ENCODE measurements at regions not wholly inside any gene's neighbourhood (a gene's known extent, or its start where the extent isn't known, plus 50 kb on each side); places are given as distances from the start of the nearest gene placed in this dataset.
"Not testable (repeated sequence)": the region's sequence is repeated elsewhere in the genome, so short reads cannot be mapped to it uniquely, and the experiment has no call there.

DNA sequence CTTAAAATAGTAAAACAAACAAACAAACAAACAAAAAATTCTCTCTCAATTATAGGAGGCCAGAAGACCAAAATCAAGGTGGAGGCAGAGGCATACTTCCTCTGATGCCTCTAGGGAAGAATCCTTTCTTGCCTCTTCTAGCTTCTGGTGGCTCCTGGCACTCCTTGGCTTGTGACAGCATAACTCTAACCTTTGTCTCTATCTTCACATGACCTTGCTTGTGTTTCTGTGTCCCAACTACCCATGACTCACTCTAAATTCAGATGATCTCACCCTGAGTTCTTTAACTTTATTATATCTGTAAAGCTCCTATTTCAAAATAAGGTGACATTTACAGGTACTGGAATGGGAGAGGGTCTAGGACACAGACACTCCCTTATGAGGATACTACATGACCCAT, 88.3 kb upstream of the ANTXRL start:
- no peak for DNase-seq (ENCODE audit: low read depth in 2 of 3, low spot score in 2 of 3)

DNA sequence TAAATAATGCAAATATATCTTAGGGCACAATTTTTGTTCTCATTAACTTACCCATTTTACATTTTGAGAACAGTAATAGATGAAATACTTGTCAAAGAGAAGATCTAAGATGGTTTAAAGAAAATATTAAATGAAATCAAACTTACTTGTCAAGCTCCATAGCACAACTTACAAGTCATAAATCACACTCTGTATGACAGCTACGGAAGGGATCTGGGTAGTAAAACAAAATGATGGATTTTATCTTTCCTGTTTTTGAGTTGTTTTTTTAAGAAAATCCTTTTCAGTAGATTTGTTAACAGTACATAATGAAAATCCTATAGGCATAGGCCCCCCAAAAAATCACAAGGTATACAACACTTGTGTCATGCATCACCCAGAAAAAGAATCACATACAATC, 84.4 kb upstream of the ANTXRL start:
- DNase-seq (ENCODE audit: low read depth in 2 of 3, low spot score in 2 of 3): not testable (repeated sequence)

DNA sequence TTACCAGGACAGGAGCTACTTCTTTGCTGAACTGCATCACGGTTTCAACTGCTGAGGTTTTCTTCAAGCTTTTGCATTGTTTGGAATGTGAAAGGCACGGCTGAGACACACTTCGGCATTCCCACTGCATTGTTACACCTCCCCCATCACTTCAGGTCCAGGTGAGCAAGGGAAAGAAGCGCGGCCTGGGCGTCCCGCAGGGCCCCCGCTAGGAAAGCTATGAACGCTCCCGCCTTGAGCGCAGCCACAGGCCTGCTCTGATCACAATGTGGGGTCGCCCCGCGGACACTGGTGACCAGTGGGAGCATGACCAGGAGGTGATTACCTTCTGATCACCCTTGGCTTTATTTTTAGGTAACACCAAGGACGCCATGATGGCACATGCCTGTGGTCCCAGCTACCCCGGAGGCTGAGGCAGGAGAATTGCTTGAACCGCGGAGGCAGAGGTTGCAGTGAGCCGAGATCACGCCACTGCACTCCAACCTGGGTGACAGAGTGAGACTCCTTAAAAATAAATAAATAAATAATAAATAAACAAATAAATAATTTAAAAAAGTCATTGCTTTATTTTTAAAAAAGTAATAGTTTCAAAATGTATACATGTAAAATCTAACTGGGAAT, 82.2 kb upstream of the ANTXRL start:
- not testable (repeated sequence) for DNase-seq (ENCODE audit: low read depth in 2 of 3, low spot score in 2 of 3)

DNA sequence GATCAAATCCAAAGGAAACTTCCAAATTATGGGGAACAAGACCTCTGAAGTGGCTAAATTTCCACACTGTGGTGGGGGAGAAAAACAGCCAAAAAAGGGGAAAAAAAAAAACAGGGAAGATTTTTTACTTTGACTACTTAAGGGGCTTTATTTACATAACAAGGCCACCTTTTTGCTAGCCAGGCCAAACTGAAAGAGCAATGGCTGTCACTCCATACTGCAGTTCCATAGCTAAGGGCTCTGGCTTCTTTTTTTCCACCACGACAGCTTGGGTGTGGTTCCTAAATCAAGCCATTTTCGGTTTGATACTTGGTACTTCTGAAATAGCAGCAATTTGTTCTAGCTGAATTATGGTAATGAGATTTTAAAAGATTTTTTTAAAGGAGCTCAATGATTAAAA, 76.4 kb upstream of the ANTXRL start:
- not testable (repeated sequence) for DNase-seq (ENCODE audit: low read depth in 2 of 3, low spot score in 2 of 3)

DNA sequence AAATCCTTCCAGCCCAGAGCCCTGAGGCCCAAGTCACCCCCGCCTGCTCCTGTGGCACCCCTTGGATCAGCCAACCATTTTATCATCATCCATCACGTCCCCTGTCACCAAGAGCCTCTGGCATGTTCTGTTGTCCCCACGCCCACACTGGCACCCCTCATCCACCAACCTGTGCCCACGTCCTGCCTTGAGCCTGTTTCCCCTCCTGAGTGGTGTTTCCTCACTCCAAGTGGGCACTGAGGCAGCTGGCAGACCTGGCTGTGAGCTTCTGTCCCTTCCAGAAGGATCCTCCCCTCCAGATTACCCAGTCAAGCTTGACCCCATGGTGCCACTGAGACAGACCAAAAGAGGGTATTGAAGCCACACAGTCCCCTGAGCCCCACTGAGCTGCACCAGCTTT, 71.4 kb upstream of the ANTXRL start:
- DNase-seq (ENCODE audit: low read depth in 2 of 3, low spot score in 2 of 3): no peak

DNA sequence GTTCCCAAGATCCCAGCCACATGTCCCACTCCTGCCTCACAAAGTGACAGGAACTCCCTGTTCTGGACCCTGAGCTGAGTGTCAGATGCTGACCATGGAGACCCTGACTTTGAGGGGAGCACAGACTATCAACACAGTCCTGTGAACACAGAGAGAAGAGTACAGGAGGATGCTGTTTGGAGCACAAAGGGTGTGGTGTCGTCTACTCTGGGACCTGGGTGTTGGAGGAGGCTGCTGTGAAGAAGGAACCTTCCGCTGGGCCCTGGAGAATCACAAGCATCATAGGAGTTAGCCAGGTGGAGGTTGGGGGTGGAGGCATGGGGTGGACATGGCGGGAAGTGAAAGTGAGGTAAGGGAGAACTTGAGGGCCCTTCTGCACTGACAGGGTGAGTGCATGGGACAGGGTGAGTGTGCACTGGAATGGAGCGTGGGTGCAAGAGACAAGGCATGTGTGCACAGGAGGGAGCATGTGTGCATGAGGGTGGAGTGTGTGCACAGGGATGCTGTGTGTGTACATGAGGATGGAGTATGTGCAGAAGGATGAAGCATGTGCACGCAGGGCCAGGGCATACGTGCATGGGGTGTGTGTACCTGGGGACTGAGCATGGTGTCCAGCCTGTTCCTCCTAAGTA, 70.7 kb upstream of the ANTXRL start:
- no peak for DNase-seq (ENCODE audit: low read depth in 2 of 3, low spot score in 2 of 3)

DNA sequence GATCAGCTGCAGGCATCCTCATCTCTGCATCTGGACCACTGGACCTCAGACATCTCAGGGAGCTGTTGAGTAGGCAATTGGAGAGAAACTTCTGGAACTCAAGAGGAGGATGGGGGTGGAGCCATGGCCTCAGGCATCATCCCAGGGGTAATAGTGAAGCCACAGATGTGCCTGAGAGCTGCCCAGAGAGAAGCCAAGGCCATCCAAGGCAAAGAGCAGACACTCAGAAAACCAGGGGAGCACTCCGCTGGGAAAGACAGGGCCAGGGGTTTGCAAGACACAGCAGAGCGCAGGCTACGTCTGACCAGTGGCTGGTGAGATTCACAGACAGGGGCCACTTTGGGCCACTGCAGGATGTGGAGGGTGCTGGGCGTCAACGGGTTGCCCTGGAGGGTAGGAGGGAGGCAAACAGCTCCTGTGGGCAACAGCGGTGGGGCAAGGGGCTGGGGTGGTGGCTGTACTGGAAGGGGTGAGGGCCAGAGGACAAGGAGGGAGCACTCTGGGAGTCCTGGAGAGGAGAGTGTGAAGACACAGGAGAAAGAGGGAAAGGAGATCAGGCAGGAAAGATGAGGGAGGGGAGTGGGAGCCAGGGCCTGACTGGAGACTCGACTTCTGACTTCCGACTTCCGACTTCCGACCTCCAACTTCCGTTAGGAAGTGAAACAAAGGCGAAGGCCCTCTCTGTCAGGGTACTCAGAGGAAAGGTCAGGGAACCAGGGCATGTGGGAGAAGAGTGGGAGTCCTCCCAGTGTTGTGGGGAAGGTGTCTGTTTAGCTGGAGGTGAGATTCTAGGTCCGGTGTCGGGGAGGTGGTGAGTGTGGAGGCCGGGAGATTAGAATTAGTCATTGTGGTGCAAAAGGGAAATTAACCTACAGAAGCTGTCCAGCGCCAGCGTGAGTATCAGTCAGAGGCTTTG, 69.7 kb upstream of the ANTXRL start:
- DNase-seq (ENCODE audit: low read depth in 2 of 3, low spot score in 2 of 3): peak in 2 of 3 donors; percentile 55 to 57

DNA sequence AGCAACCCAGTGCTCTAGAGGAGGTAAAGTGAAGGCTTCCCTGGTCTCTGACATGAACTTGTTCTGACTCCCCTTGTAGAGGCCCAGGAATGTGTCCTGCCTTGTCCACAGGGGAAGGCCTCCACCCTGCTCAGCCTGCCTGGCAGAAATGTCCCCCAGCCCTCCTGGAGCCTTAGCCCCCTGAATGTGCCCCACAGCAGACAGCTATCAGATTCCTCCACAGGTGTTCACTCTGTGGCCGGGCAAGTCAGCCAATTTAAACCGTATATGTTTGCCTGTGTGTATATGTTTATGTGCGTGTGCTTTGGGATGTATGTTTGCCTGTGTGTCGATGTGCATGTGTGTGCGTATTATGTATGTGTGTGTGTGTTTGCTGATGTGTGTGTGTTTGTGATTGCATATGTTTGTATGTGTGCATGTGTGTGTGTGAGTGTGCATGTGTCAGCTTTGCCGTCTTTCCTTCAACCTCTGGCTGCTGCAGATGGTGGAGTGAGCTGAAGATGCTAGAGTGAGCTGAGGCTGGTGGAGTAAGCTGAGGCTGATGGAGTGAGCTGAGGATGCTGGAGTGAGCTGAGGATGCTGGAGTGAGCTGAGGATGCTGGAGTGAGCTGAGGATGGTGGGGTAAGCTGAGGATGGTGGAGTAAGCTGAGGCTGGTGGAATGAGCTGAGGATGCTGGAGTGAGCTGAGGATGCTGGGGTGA, 68.9 kb upstream of the ANTXRL start:
- DNase-seq (ENCODE audit: low read depth in 2 of 3, low spot score in 2 of 3): no peak

DNA sequence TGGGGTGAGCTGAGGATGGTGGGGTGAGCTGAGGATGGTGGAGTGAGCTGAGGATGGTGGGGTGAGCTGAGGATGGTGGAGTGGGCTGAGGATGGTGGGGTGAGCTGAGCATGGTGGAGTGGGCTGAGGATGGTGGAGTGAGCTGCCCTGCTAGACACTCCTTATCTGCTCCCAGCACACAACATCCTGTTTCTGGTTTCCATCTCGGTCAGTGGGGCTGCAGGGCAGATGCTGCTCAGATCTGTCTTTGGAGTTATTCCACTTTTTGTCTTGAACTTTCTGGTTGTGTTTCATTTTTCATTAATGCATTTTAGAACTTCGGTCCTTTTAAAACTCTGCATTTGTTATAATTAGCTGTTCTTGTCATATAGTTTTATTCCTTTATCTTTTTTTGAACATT, 67.9 kb upstream of the ANTXRL start:
- peak in 2 of 3 donors; percentile 67 to 85 for DNase-seq (ENCODE audit: low read depth in 2 of 3, low spot score in 2 of 3)

DNA sequence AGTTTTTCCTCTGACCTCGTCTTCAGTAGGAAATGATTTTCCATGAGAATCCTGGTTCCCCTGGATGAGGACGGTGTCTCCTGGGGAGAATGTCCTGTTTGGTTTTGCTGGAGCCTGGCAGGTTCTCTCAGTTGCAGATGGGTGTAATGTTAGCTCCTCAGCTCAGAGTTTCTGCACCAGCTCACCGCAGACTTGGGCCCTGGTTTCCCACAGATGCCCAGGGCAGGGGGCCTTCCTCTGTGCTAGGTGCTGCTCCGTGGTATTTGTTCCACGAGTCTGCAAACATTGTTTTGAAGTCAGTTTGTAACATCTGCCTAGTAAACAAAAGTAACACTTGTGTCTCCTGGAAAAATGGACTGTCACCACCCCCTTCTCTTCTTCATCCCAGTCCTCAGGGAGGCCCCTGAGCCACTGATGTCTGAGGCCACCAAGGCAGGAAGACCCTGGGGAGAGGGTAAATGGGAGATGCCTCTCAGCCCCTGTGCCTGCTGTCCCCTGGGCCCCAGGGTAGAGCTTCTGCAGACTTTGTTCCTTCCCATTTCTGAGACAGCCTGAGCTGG, 67.3 kb upstream of the ANTXRL start:
- not testable (repeated sequence) for DNase-seq (ENCODE audit: low read depth in 2 of 3, low spot score in 2 of 3)

DNA sequence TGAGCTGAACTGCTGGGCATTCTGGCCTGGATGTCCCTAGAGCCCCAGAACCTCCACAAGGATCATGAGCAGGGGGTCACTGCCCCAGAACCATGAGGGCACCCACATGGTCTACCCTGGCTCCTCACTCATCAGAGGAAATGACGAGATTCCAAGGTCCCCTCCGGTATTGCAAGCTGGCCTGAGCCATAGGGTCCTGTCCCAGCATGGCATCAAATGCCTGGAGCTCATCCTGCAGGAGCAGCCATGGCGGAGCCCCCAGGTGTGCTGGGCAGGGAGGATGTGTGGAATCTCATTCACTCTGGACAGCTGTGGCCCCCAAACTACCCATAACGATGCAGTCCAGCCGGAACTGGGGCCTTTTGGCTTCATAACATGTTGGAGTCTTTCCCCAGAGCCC, 66.6 kb upstream of the ANTXRL start:
- DNase-seq (ENCODE audit: low read depth in 2 of 3, low spot score in 2 of 3): no peak

DNA sequence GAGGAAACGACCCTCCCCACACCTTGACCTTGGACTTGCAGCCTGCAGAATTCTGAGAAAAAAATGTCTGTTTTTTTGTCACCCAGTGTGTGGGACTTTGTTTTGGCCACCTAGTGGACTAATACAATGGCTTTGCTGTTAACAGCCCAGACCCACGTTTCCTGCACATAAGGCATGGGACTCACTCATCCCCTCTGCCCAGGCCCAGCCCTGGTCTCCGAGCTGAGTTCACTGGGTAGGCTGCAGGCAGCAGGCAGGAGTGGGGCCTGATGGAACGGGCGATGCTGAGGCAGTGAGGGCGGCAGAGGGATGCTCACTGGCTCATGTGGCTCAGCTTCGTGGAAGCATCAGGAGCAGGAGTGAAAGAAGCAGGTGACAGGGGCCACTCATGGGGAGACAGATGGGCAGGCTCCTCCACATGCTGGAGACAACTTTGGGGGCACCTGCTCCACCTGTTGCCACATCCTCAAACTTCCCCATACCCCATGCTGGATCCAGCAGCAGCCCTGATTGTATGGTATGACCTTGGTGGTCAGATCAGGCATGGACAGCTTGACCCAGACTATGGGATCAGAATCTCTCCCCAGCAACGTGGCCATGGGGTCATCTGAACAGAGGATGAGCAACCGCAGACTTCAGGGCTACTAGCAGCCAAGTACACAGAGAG, 65.8 kb upstream of the ANTXRL start:
- DNase-seq (ENCODE audit: low read depth in 2 of 3, low spot score in 2 of 3): no peak

DNA sequence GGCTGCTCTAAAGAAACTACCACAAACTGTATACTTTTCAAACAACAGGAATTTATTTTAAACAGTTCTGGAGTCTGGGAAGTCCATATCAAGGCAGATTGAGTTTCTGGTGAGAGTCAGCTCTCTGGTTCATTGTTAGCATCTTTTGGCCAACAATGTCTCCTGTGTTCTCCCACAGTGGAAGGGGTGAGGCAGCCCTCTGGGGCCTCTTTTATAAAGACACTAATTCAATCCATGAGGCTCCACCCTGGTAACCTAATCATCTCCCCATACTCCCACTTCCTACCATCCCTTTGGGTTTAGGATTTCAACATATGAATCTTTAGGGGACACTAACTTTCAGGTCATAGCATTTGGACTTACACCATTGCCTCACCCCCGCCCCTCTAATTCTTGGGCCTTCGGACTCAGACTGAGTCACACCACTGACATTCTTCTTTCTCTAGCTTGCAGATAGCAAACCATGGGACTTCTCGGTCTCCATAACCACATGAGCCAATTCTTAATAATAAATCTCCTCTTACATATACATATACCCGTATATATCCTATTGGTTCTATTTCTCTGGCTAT, 64.3 kb upstream of the ANTXRL start:
- DNase-seq (ENCODE audit: low read depth in 2 of 3, low spot score in 2 of 3): no peak

DNA sequence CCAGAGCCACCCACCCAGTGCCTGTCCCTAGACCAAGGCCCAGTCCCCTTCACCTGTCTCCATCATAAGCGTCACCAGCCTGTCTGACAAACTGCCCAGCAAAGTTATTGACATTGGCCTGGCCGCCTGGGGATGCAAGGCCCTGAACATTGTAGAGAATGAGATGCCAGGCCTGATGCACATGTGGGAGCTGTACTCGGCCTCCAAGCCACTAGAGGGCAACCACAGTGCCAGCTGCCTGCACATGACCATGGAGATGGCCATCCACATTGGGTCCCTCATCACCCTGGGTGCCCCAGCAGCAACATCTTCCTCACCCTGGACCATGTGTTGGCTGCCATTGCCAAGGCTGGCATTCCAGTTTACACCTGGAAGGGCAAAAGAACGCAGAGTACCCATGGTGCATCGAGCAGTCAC, 63.7 kb upstream of the ANTXRL start:
- DNase-seq (ENCODE audit: low read depth in 2 of 3, low spot score in 2 of 3): no peak

DNA sequence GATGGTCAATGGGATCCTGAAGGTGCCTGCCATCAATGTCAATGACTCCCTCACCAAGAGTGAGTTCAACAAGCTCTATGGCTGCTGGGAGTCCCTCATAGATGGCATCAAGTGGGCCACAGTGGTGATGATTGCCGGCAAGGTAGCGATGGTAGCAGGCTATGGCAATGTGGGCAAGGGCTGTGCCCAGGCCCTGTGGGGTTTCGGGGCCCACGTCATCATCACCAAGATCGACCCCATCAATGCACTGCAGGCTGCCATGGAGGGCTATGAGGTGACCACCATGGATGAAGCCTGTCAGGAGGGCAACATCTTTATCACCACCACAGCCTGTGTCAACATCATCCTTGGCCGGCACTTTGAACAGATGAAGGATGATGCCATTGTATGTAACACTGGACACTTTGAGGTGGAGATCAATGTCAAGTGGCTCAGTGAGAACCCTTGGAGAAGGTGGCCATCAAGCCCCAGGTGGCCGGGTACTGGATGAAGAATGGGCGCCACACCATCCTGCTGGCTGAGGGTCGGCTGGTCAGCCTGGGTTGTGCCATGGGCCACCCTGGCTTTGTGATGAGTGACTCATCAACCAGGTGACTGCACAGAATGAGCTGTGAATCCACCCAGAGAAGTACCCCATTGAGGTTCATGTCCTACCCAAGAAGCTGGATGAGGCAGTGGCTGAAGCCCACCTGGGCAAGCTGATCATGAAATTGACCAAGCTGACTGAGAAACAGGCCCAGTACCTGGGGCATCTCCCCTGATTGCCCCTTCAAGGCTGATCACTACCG, 63.0 kb upstream of the ANTXRL start:
- no peak for DNase-seq (ENCODE audit: low read depth in 2 of 3, low spot score in 2 of 3)

DNA sequence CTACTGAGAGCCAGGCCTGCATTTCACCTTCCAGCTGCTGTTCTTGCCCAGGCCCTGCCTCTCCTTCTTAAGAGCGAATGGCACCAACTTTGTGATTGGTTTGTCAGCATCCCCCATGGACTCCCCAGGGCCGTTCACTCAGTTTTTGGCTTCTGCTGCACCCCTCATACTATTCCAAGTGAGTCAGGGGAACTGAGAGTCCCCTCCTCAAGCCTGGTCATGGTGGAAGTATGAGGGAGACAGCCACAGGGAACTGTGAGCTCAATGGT, 62.4 kb upstream of the ANTXRL start:
- no peak for DNase-seq (ENCODE audit: low read depth in 2 of 3, low spot score in 2 of 3)

DNA sequence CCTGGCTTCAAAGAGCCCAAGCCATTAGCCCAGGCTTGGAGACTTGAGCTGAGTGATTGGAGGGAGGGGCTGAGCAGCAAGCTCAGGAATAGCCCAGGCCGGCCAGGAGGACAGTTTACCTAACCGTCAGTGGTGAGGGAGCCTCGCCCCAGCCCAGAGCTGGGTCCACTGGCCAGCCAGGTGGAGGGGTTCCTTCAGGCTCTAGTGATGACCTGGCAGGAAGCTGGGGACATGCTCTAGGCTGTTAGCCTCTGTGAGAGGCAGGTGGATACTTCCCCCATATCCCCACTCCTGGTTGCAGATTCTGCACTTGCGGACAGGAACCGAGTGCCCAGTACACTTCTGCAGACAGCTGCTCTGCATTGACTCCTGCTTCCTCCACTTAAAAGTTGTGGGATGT, 61.2 kb upstream of the ANTXRL start:
- DNase-seq (ENCODE audit: low read depth in 2 of 3, low spot score in 2 of 3): no peak

DNA sequence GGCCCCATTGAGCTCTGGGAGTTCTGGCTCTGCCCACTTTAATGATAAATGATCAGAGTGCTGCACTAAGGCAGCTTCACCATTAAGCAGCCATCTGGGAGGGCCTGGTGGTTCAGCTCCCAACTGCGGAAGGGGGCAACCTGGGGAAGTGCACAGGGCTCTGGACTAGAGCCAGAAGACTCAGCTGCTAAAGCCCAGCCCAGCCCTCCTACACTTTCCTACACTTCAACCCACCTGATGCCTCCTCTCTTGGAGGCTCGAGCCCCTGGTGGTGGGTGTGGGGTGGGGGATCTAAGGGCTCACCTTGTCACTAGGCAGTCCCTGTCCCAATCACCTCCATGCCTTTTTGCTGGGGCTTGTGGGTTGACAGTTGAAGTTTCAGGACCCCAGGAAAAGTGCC, 60.6 kb upstream of the ANTXRL start:
- DNase-seq (ENCODE audit: low read depth in 2 of 3, low spot score in 2 of 3): peak in 2 of 3 donors; percentile 20 to 50

DNA sequence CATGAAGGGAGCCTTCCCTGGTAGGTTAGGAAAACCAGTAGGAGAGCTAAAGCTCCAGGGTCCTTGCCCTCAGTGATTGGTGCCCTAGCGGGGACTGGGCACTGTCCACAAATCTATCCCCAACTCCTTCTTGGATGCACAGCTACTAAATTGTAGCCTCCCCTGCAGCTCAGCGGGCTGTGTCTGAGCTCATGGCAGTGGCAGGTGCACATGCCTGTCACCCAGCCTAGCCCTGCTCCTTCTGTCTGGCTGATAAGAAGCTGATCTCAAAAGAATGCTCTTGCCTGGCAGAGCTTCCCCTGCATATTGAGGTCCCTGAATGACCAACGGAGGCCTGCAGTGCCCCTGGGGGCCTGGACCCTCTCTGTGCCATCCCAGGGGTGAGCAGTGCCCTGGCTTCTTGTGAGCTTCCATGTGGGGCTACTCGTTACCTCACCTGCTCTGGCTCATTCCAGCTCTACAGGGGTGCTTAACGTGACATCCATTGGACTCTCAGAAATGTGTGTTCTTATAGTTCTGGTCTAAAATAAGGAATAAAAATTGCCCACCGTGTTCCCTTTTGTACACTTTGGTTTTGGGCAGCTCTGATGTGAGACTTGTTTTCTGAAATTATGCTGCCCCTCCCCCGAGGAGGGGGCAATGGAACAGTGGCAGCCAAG, 59.8 kb upstream of the ANTXRL start:
- DNase-seq (ENCODE audit: low read depth in 2 of 3, low spot score in 2 of 3): no peak
